ENCODE measurements at regions not wholly inside any gene's neighbourhood (a gene's known extent, or its start where the extent isn't known, plus 50 kb on each side); places are given as distances from the start of the nearest gene placed in this dataset.

DNA sequence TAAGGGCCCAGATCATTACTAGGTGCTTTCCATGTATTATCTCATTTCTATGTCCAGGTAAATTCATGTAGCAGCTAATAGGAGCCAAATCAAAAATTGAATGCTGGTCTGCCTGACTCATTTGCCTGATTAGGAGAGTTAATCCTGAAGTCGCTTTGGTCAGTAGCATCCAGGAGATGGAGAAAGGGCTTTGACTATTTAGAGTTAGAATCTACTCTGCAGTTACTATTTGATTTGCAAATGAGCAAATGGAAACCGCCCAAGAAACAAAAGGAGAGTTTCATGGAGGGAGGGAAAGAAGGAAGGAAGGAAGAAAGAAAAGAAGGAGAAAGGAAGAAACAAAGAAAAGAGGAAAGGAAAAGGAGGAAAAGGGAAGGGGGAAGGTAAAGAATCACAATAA, 539.6 kb upstream of the MMS22L start:
- TF ChIP-seq CTCF (IDR thresholded peaks at IDR 0.05; ENCODE audit: low read depth, low read length): no peak
- DNase-seq (ENCODE audit: low read depth in 2 of 2): no peak
- no peak overlapping the region for H3K4me3 ChIP-seq (replicated peaks in 1 of 2; ENCODE audit: low read depth in 2 of 2, low read length in 2 of 2)

GRCh38 chr6:97841763-97842162, 558.7 kb upstream of the MMS22L start:
- no peak overlapping the region for H3K4me3 ChIP-seq (replicated peaks in 1 of 2; ENCODE audit: low read depth in 2 of 2, low read length in 2 of 2)
- DNase-seq (ENCODE audit: low read depth in 2 of 2): peak in 1 of 2 donors; percentile 9
- no peak for TF ChIP-seq CTCF (IDR thresholded peaks at IDR 0.05; ENCODE audit: low read depth, low read length)

DNA sequence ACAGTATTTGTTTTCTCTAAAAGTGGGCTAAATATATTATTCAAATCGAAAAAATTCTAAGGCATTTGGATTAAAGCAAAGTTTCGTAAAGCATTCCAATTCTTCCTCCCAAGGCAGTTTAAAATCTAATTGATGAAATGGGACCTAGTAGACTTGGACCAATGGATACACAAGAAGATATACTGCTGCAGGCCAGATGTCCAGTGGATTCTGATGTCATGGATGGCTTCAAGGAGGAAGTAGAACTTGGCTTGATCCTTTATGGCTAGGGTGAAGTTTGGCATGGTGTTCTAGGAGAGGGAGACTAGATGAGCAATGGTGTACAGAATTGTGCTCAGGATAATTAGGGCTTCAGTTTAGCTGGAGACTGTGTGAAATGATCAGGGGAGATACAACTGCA, 559.5 kb upstream of the MMS22L start:
- DNase-seq (ENCODE audit: low read depth in 2 of 2): no peak
- no peak overlapping the region for H3K4me3 ChIP-seq (replicated peaks in 1 of 2; ENCODE audit: low read depth in 2 of 2, low read length in 2 of 2)
- TF ChIP-seq CTCF (IDR thresholded peaks at IDR 0.05; ENCODE audit: low read depth, low read length): no peak

- H3K4me3 ChIP-seq (replicated peaks in 1 of 2; ENCODE audit: low read depth in 2 of 2, low read length in 2 of 2): no peak overlapping the region
- DNase-seq (ENCODE audit: low read depth in 2 of 2): no peak
Measured at GRCh38 chr6:97849390-97849789, 566.4 kb upstream of the MMS22L start.

GRCh38 chr6:97850458-97851212, 567.6 kb upstream of the MMS22L start:
- no peak for TF ChIP-seq CTCF (IDR thresholded peaks at IDR 0.05; ENCODE audit: low read depth, low read length)
- DNase-seq (ENCODE audit: low read depth in 2 of 2): peak in 1 of 2 donors; percentile 0
- no peak overlapping the region for H3K4me3 ChIP-seq (replicated peaks in 1 of 2; ENCODE audit: low read depth in 2 of 2, low read length in 2 of 2)

More at GRCh38 chr6:97849390-97849789, 566.4 kb upstream of the MMS22L start:
- TF ChIP-seq CTCF (IDR thresholded peaks at IDR 0.05; ENCODE audit: low read depth, low read length): no peak

- no peak for DNase-seq (ENCODE audit: low read depth in 2 of 2)
- no peak for TF ChIP-seq CTCF (IDR thresholded peaks at IDR 0.05; ENCODE audit: low read depth, low read length)
- H3K4me3 ChIP-seq (replicated peaks in 1 of 2; ENCODE audit: low read depth in 2 of 2, low read length in 2 of 2): no peak overlapping the region
Measured at GRCh38 chr6:97863697-97864096, 580.7 kb upstream of the MMS22L start.

DNA sequence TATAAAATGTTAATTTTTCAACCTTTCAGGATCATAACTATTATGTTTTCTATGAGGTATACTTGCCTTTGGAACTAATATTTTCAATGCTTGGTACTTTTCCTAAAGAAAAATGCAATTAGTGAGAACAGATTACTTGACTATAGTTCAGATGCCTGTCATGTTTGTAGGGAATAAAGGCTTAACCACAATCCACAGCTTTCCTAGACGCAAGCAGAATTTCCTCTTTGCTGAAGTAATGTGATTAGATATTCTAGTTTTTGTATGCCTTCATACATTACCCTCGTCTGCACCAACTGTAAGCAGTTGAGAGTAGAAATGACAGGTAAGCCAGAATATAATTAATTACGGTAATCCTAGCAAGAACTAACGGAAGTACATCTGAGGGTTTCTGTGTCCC, 581.4 kb upstream of the MMS22L start:
- no peak overlapping the region for H3K4me3 ChIP-seq (replicated peaks in 1 of 2; ENCODE audit: low read depth in 2 of 2, low read length in 2 of 2)
- DNase-seq (ENCODE audit: low read depth in 2 of 2): no peak
- TF ChIP-seq CTCF (IDR thresholded peaks at IDR 0.05; ENCODE audit: low read depth, low read length): no peak
